ENCODE measurements at regions not wholly inside any gene's neighbourhood (a gene's known extent, or its start where the extent isn't known, plus 50 kb on each side); places are given as distances from the start of the nearest gene placed in this dataset.

- no peak for DNase-seq
- CTCF ChIA-PET = interaction anchor here (0.8 to 1.1 kb wide), 4 partner anchors 12 to 48 kb away, joined by 3 to 4 read pairs (median 3); no protein-coding TSS in a partner anchor
- Histone ChIP-seq H3K27me3 (replicated peaks in 2 of 5; ENCODE audit: control insufficient read depth in 4 of 5, insufficient read depth in 5 of 5, low read length in 4 of 5) (no peaks in the 10 kb centered on the region), H3K36me3 (ENCODE audit: control insufficient read depth in 4 of 4, insufficient read depth in 4 of 4, low read length in 3 of 4) (no peaks in the 10 kb centered on the region), H3K9me3 (ENCODE audit: control extremely low read depth in 1 of 5, control insufficient read depth in 4 of 5, insufficient read depth in 2 of 5, low read depth in 1 of 5, low read length in 4 of 5) (peaks cover 0 to 15% (median 7%) of the 10 kb centered on the region in 5 experiments), H3K4me3 (ENCODE audit: control insufficient read depth in 1 of 7, extremely low read depth in 1 of 7, insufficient read depth in 4 of 7, low read depth in 2 of 7, low read length in 6 of 7) (no peak overlapping the region), H3K27ac (ENCODE audit: insufficient read depth in 1 of 2, low read depth in 1 of 2, low read length in 2 of 2, poor library complexity in 1 of 2, severe bottlenecking in 2 of 2) (no peak overlapping the region), H3K4me1 (ENCODE audit: control extremely low read depth in 1 of 4, control insufficient read depth in 4 of 4, insufficient read depth in 4 of 4, low read length in 3 of 4) (peaks cover 0 to 24% (median 17%) of the 10 kb centered on the region in 4 experiments)
- POLR2A ChIA-PET = no interaction called here
- 97% methylated on average over 6 of the region's 7 CpGs for WGBS (ENCODE audit: insufficient coverage)
These were observed 247.0 kb downstream of the ERMARD start for GRCh38 chr6:169998457-169998856.

GRCh38 chr6:169997930-169998218 is 246.5 kb downstream of the ERMARD start:
- 44% methylated on average over 6 of the region's 7 CpGs for WGBS (ENCODE audit: insufficient coverage)

DNA sequence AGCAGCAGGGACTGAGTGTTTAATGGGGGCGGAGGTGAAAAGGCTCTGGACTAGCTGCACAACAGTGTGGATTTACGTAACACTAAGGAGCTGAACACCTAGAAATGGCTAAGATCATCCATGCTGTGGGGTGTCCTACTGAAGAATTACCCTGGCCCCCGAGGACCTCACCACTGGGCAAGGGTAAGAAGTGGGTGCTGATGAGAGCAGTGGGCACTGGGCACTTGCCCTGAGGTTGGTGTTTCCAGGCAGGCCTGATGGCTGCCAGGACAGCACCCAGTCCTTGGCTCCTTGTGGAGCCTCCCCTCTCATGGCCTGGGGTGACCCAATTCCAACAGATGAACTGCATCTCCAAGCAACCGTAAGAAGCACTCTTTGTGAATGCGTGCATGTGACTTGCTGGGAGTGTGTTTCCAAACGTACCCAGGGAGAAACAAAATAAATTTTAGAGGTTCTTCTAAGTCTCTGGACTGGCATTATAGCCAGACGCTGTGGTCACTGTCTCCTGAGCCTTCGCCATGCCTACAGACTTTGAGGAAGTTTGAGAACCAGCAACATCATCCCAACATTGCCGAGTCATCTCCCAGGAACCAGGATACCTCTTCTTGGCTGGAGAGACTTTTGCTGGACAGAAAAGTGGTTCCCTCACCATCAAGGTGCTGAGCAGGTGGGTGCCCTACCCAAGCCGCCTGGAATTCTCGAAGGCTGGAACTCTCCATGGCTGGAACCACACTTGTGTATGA is 245.9 kb downstream of the ERMARD start:
- Histone ChIP-seq H3K9me3 (ENCODE audit: control extremely low read depth in 1 of 5, control insufficient read depth in 4 of 5, insufficient read depth in 2 of 5, low read depth in 1 of 5, low read length in 4 of 5) (peaks cover 0 to 6% (median 2%) of the 10 kb centered on the region in 5 experiments), H3K27me3 (replicated peaks in 2 of 5; ENCODE audit: control insufficient read depth in 4 of 5, insufficient read depth in 5 of 5, low read length in 4 of 5) (no peaks in the 10 kb centered on the region), H3K27ac (ENCODE audit: insufficient read depth in 1 of 2, low read depth in 1 of 2, low read length in 2 of 2, poor library complexity in 1 of 2, severe bottlenecking in 2 of 2) (no peak overlapping the region), H3K36me3 (ENCODE audit: control insufficient read depth in 4 of 4, insufficient read depth in 4 of 4, low read length in 3 of 4) (no peaks in the 10 kb centered on the region), H3K4me1 (ENCODE audit: control extremely low read depth in 1 of 4, control insufficient read depth in 4 of 4, insufficient read depth in 4 of 4, low read length in 3 of 4) (peaks cover 0 to 32% (median 27%) of the 10 kb centered on the region in 4 experiments), H3K4me3 (ENCODE audit: control insufficient read depth in 1 of 7, extremely low read depth in 1 of 7, insufficient read depth in 4 of 7, low read depth in 2 of 7, low read length in 6 of 7) (no peak overlapping the region)
- no peak for DNase-seq
- ChIA-PET CTCF (interaction anchor here (0.9 kb wide), 1 partner anchor 13 kb away, joined by 3 read pairs; no protein-coding TSS in a partner anchor), POLR2A (no interaction called here)
- 80% methylated on average over 9 of the region's 11 CpGs for whole genome bisulfite sequencing (ENCODE audit: insufficient coverage)

More at GRCh38 chr6:169997930-169998218, 246.5 kb downstream of the ERMARD start:
- H3K27ac ChIP-seq (ENCODE audit: insufficient read depth in 1 of 2, low read depth in 1 of 2, low read length in 2 of 2, poor library complexity in 1 of 2, severe bottlenecking in 2 of 2) = no peak overlapping the region
- ChIA-PET POLR2A (no interaction called here), CTCF (interaction anchor here (0.8 to 1.1 kb wide), 4 partner anchors 12 to 47 kb away, joined by 3 to 4 read pairs (median 3); no protein-coding TSS in a partner anchor)
- H3K36me3 ChIP-seq (ENCODE audit: control insufficient read depth in 4 of 4, insufficient read depth in 4 of 4, low read length in 3 of 4) = no peaks in the 10 kb centered on the region
- no peaks in the 10 kb centered on the region for H3K27me3 ChIP-seq (replicated peaks in 2 of 5; ENCODE audit: control insufficient read depth in 4 of 5, insufficient read depth in 5 of 5, low read length in 4 of 5)
- H3K9me3 ChIP-seq (ENCODE audit: control extremely low read depth in 1 of 5, control insufficient read depth in 4 of 5, insufficient read depth in 2 of 5, low read depth in 1 of 5, low read length in 4 of 5) = peaks cover 0 to 9% (median 5%) of the 10 kb centered on the region in 5 experiments
- peak; percentile 31 to 86 (median 81) for DNase-seq
- peaks cover 0 to 27% (median 22%) of the 10 kb centered on the region in 4 experiments for H3K4me1 ChIP-seq (ENCODE audit: control extremely low read depth in 1 of 4, control insufficient read depth in 4 of 4, insufficient read depth in 4 of 4, low read length in 3 of 4)
- H3K4me3 ChIP-seq (ENCODE audit: control insufficient read depth in 1 of 7, extremely low read depth in 1 of 7, insufficient read depth in 4 of 7, low read depth in 2 of 7, low read length in 6 of 7) = no peak overlapping the region

DNA sequence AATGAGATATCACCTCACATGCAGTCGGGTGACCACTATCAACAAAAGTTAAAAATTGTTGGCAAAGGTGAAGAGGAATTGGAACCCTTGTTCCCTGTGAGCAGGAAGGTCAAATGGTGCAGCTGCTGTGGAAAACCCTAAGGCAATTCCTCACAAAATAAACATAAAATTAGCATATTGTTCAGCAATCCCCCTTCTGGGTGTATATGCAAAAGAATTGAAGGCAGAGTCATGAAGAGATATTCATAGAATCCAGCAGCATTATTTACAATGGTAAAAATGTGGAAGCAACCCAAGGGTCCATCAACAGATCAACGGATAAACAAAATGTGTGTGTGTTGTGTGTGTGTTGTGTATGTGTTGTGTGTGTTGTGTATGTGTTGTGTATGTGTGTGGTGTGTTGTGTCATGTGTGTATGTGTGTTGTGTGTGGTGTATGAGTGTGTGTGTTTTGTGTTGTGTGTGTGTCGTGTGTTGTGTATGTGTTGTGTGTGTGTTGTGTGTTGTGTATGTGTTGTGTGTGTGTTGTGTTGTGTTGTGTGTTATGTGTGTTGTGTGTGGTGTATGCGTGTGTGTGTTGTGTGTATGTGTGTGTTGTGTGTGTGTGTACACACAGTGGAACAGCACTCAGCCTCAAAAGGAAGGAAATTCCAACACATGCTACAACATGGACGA is 245.1 kb downstream of the ERMARD start:
- Histone ChIP-seq H3K9me3 (ENCODE audit: control extremely low read depth in 1 of 5, control insufficient read depth in 4 of 5, insufficient read depth in 2 of 5, low read depth in 1 of 5, low read length in 4 of 5) (peaks cover 0 to 2% (median 0%) of the 10 kb centered on the region in 5 experiments), H3K36me3 (ENCODE audit: control insufficient read depth in 4 of 4, insufficient read depth in 4 of 4, low read length in 3 of 4) (no peaks in the 10 kb centered on the region), H3K27ac (ENCODE audit: insufficient read depth in 1 of 2, low read depth in 1 of 2, low read length in 2 of 2, poor library complexity in 1 of 2, severe bottlenecking in 2 of 2) (no peak overlapping the region), H3K27me3 (replicated peaks in 2 of 5; ENCODE audit: control insufficient read depth in 4 of 5, insufficient read depth in 5 of 5, low read length in 4 of 5) (no peaks in the 10 kb centered on the region), H3K4me1 (ENCODE audit: control extremely low read depth in 1 of 4, control insufficient read depth in 4 of 4, insufficient read depth in 4 of 4, low read length in 3 of 4) (peaks cover 4 to 38% (median 32%) of the 10 kb centered on the region in 4 experiments), H3K4me3 (ENCODE audit: control insufficient read depth in 1 of 7, extremely low read depth in 1 of 7, insufficient read depth in 4 of 7, low read depth in 2 of 7, low read length in 6 of 7) (no peak overlapping the region)
- DNase-seq = peak in 2 of 3 donors; percentile 35 to 62
- 70% methylated on average over 2 of the region's 5 CpGs for WGBS (ENCODE audit: insufficient coverage)
- ChIA-PET CTCF (no interaction called here), POLR2A (interaction anchor here (0.6 kb wide), 1 partner anchor 233 kb away, joined by 5 read pairs; no protein-coding TSS in a partner anchor)

GRCh38 chr6:169994739-169995138 is 243.3 kb downstream of the ERMARD start:
- no peak for DNase-seq
- Histone ChIP-seq H3K27me3 (replicated peaks in 2 of 5; ENCODE audit: control insufficient read depth in 4 of 5, insufficient read depth in 5 of 5, low read length in 4 of 5) (no peaks in the 10 kb centered on the region), H3K4me1 (ENCODE audit: control extremely low read depth in 1 of 4, control insufficient read depth in 4 of 4, insufficient read depth in 4 of 4, low read length in 3 of 4) (peaks cover 6 to 54% (median 46%) of the 10 kb centered on the region in 4 experiments), H3K36me3 (ENCODE audit: control insufficient read depth in 4 of 4, insufficient read depth in 4 of 4, low read length in 3 of 4) (no peaks in the 10 kb centered on the region), H3K4me3 (ENCODE audit: control insufficient read depth in 1 of 7, extremely low read depth in 1 of 7, insufficient read depth in 4 of 7, low read depth in 2 of 7, low read length in 6 of 7) (no peak overlapping the region), H3K27ac (ENCODE audit: insufficient read depth in 1 of 2, low read depth in 1 of 2, low read length in 2 of 2, poor library complexity in 1 of 2, severe bottlenecking in 2 of 2) (no peak overlapping the region), H3K9me3 (ENCODE audit: control extremely low read depth in 1 of 5, control insufficient read depth in 4 of 5, insufficient read depth in 2 of 5, low read depth in 1 of 5, low read length in 4 of 5) (no peaks in the 10 kb centered on the region)
- POLR2A ChIA-PET = no interaction called here
- CTCF ChIA-PET = interaction anchor here (0.9 kb wide), 1 partner anchor 17 kb away, joined by 3 read pairs; no protein-coding TSS in a partner anchor
- WGBS (ENCODE audit: insufficient coverage) = 98% methylated on average over 8 of the region's 8 CpGs

- DNase-seq = no peak
- POLR2A ChIA-PET = no interaction called here
- Histone ChIP-seq H3K36me3 (ENCODE audit: control insufficient read depth in 4 of 4, insufficient read depth in 4 of 4, low read length in 3 of 4) (no peaks in the 10 kb centered on the region), H3K4me1 (ENCODE audit: control extremely low read depth in 1 of 4, control insufficient read depth in 4 of 4, insufficient read depth in 4 of 4, low read length in 3 of 4) (peaks cover 11 to 62% (median 54%) of the 10 kb centered on the region in 4 experiments), H3K27me3 (replicated peaks in 2 of 5; ENCODE audit: control insufficient read depth in 4 of 5, insufficient read depth in 5 of 5, low read length in 4 of 5) (no peaks in the 10 kb centered on the region), H3K9me3 (ENCODE audit: control extremely low read depth in 1 of 5, control insufficient read depth in 4 of 5, insufficient read depth in 2 of 5, low read depth in 1 of 5, low read length in 4 of 5) (no peaks in the 10 kb centered on the region), H3K4me3 (ENCODE audit: control insufficient read depth in 1 of 7, extremely low read depth in 1 of 7, insufficient read depth in 4 of 7, low read depth in 2 of 7, low read length in 6 of 7) (no peak overlapping the region), H3K27ac (ENCODE audit: insufficient read depth in 1 of 2, low read depth in 1 of 2, low read length in 2 of 2, poor library complexity in 1 of 2, severe bottlenecking in 2 of 2) (no peak overlapping the region)
- CTCF ChIA-PET = interaction anchor here (0.9 kb wide), 1 partner anchor 18 kb away, joined by 3 read pairs; no protein-coding TSS in a partner anchor
- 98% methylated on average over 16 of the region's 16 CpGs for WGBS (ENCODE audit: insufficient coverage)
These were observed 242.5 kb downstream of the ERMARD start for GRCh38 chr6:169993861-169994481.
